HEK293 (cell line): ENCODE measurements at regions not wholly inside any gene's neighbourhood (a gene's known extent, or its start where the extent isn't known, plus 50 kb on each side); places are given as distances from the start of the nearest gene placed in this dataset.

ENCODE experiments used
- GLI4 ChIP-seq: fragments of 450-650 bp; formaldehyde crosslinking; IDR thresholded peaks from 2 replicates; pipeline ENCODE4 v1.5.1; 2016; ENCODE audit warnings: missing biosample characterization, missing genetic modification characterization
- HOXC10 ChIP-seq: sonication (generic); formaldehyde crosslinking; IDR thresholded peaks from 2 replicates; pipeline ENCODE4 v1.8.1; 2023; ENCODE audit warnings: mild to moderate bottlenecking, missing genetic modification reagents
- KLF1 ChIP-seq: fragments of 450-650 bp; formaldehyde crosslinking; IDR thresholded peaks from 2 replicates; pipeline ENCODE4 v1.5.1; 2016; ENCODE audit warnings: missing biosample characterization, missing genetic modification characterization
- TCF7L2 ChIP-seq: IDR thresholded peaks from 2 replicates; pipeline ENCODE4 v1.6.1; 2011; ENCODE audit warnings: low read depth, mild to moderate bottlenecking, inconsistent platforms, low read length, moderate library complexity, borderline replicate concordance
- TRIM28 ChIP-seq: IDR thresholded peaks from 2 replicates; pipeline ENCODE4 v1.6.1; 2011; ENCODE audit warnings: low read length, control low read depth, borderline replicate concordance
- WT1 ChIP-seq: fragments of 450-650 bp; formaldehyde crosslinking; IDR thresholded peaks from 2 replicates; pipeline ENCODE4 v1.5.1; 2016; ENCODE audit warnings: missing biosample characterization, missing genetic modification characterization
- ZBTB17 ChIP-seq: fragments of 450-650 bp; formaldehyde crosslinking; IDR thresholded peaks from 2 replicates; pipeline ENCODE4 v1.5.1; 2016; ENCODE audit warnings: missing biosample characterization, missing genetic modification characterization
- ZBTB21 ChIP-seq: fragments of 450-650 bp; formaldehyde crosslinking; IDR thresholded peaks from 2 replicates; pipeline ENCODE4 v1.5.1; 2017; ENCODE audit warnings: missing biosample characterization, missing genetic modification characterization
- ZFP3 ChIP-seq: fragments of 450-650 bp; formaldehyde crosslinking; IDR thresholded peaks from 2 replicates; pipeline ENCODE4 v1.5.1; 2016; ENCODE audit warnings: low read depth, missing biosample characterization, missing genetic modification characterization
- ZFP41 ChIP-seq: fragments of 450-650 bp; formaldehyde crosslinking; IDR thresholded peaks from 2 replicates; pipeline ENCODE4 v1.5.1; 2016; ENCODE audit warnings: missing biosample characterization, missing genetic modification characterization, borderline replicate concordance
- ZFP69B ChIP-seq: fragments of 450-650 bp; formaldehyde crosslinking; IDR thresholded peaks from 2 replicates; pipeline ENCODE4 v1.5.1; 2016; ENCODE audit warnings: missing biosample characterization, missing genetic modification characterization
- ZNF155 ChIP-seq: fragments of 450-650 bp; formaldehyde crosslinking; IDR thresholded peaks from 2 replicates; pipeline ENCODE4 v1.5.1; 2016; ENCODE audit warnings: missing biosample characterization, missing genetic modification characterization
- ZNF2 ChIP-seq: fragments of 450-650 bp; formaldehyde crosslinking; IDR thresholded peaks from 2 replicates; pipeline ENCODE4 v1.5.1; 2016; ENCODE audit warnings: missing biosample characterization, missing genetic modification characterization
- ZNF211 ChIP-seq: fragments of 450-650 bp; formaldehyde crosslinking; IDR thresholded peaks from 2 replicates; pipeline ENCODE4 v1.5.1; 2016; ENCODE audit warnings: low read depth, missing biosample characterization, missing genetic modification characterization
- ZNF248 ChIP-seq: fragments of 450-650 bp; formaldehyde crosslinking; IDR thresholded peaks from 2 replicates; pipeline ENCODE4 v1.5.1; 2017; ENCODE audit warnings: missing biosample characterization, missing genetic modification characterization
- ZNF354C ChIP-seq: fragments of 450-650 bp; formaldehyde crosslinking; IDR thresholded peaks from 2 replicates; pipeline ENCODE4 v1.5.1; 2016; ENCODE audit warnings: missing biosample characterization, missing genetic modification characterization, low read depth, borderline replicate concordance
- ZNF391 ChIP-seq: fragments of 450-650 bp; formaldehyde crosslinking; IDR thresholded peaks from 2 replicates; pipeline ENCODE4 v1.5.1; 2016; ENCODE audit warnings: low read depth, missing biosample characterization, missing genetic modification characterization, borderline replicate concordance
- ZNF571 ChIP-seq: fragments of 450-650 bp; formaldehyde crosslinking; IDR thresholded peaks from 2 replicates; pipeline ENCODE4 v1.5.0; 2017; ENCODE audit warnings: missing biosample characterization, missing genetic modification characterization
- ZNF658 ChIP-seq: fragments of 450-650 bp; formaldehyde crosslinking; IDR thresholded peaks from 2 replicates; pipeline ENCODE4; 2016; ENCODE audit warnings: missing biosample characterization, missing genetic modification characterization
- ZNF791 ChIP-seq: fragments of 450-650 bp; formaldehyde crosslinking; IDR thresholded peaks from 2 replicates; pipeline ENCODE4 v1.5.1; 2016; ENCODE audit warnings: missing biosample characterization, missing genetic modification characterization
- ZNF792 ChIP-seq: fragments of 450-650 bp; formaldehyde crosslinking; IDR thresholded peaks from 2 replicates; pipeline ENCODE4 v1.5.1; 2016; ENCODE audit warnings: missing biosample characterization, missing genetic modification characterization
- ZNF843 ChIP-seq: fragments of 450-650 bp; formaldehyde crosslinking; IDR thresholded peaks from 2 replicates; pipeline ENCODE4 v1.5.1; 2016; ENCODE audit warnings: missing biosample characterization, missing genetic modification characterization
- ZSCAN5A ChIP-seq: fragments of 450-650 bp; formaldehyde crosslinking; IDR thresholded peaks from 2 replicates; pipeline ENCODE4 v1.5.1; 2016; ENCODE audit warnings: missing biosample characterization, missing genetic modification characterization
- TF ChIP-seq, protein P1 (sequence below): fragments of 450-650 bp; formaldehyde crosslinking; IDR thresholded peaks from 2 replicates; pipeline ENCODE4 v1.5.0; 2017; ENCODE audit warnings: missing biosample characterization, missing genetic modification characterization, borderline replicate concordance
- TF ChIP-seq, protein P2 (sequence below): fragments of 450-650 bp; formaldehyde crosslinking; IDR thresholded peaks from 2 replicates; pipeline ENCODE4 v1.5.1; 2017; ENCODE audit warnings: missing biosample characterization, mild to moderate bottlenecking, missing genetic modification characterization, moderate library complexity
- TF ChIP-seq, protein P3 (sequence below): fragments of 450-650 bp; formaldehyde crosslinking; IDR thresholded peaks from 2 replicates; pipeline ENCODE4 v1.5.1; 2016; ENCODE audit warnings: missing biosample characterization, missing genetic modification characterization
- TF ChIP-seq, protein P4 (sequence below): fragments of 450-650 bp; formaldehyde crosslinking; IDR thresholded peaks from 2 replicates; pipeline ENCODE4 v1.5.1; 2016; ENCODE audit warnings: missing biosample characterization, missing genetic modification characterization
- TF ChIP-seq, protein P5 (sequence below): fragments of 450-650 bp; formaldehyde crosslinking; IDR thresholded peaks from 2 replicates; pipeline ENCODE4 v1.5.1; 2016; ENCODE audit warnings: missing biosample characterization, missing genetic modification characterization

DNA sequence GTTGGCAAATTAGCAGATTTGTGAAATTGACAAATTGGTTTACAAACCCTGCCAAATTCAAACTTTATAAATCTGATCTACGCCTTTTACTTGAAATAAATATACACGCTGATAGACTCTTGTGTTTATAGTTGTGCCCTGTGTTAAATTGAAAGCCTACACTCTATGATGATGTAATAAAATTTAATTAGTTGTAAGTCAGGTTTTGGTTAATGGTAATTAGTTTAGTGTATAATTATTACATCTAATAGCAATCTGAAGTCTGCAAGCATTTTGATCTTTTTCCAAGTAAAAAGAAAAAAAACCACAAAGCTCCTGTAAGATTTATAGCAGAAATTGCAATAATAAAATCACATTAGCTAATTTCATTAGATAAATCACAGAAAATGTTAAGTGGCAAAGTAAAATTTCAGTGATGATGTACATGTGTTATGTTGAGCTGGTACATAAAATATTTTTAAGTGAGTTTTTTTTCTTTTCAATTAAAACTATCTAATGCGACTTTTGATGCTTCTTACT, 72.7 kb upstream of the TENM3 start (continued):
- TF ChIP-seq ZSCAN5A (tag by site-specific recombination), result no peak
- TF ChIP-seq, protein P1, sequence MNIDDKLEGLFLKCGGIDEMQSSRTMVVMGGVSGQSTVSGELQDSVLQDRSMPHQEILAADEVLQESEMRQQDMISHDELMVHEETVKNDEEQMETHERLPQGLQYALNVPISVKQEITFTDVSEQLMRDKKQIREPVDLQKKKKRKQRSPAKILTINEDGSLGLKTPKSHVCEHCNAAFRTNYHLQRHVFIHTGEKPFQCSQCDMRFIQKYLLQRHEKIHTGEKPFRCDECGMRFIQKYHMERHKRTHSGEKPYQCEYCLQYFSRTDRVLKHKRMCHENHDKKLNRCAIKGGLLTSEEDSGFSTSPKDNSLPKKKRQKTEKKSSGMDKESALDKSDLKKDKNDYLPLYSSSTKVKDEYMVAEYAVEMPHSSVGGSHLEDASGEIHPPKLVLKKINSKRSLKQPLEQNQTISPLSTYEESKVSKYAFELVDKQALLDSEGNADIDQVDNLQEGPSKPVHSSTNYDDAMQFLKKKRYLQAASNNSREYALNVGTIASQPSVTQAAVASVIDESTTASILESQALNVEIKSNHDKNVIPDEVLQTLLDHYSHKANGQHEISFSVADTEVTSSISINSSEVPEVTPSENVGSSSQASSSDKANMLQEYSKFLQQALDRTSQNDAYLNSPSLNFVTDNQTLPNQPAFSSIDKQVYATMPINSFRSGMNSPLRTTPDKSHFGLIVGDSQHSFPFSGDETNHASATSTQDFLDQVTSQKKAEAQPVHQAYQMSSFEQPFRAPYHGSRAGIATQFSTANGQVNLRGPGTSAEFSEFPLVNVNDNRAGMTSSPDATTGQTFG (tag by site-specific recombination), result no peak
- TF ChIP-seq ZNF2 (tag by site-specific recombination), result no peak
- no peak for TF ChIP-seq KLF1
- TF ChIP-seq ZNF571 (tag by site-specific recombination), result no peak
- no peak for TF ChIP-seq GLI4
- TF ChIP-seq ZNF248 (tag by site-specific recombination), result no peak
- TF ChIP-seq, protein P2, sequence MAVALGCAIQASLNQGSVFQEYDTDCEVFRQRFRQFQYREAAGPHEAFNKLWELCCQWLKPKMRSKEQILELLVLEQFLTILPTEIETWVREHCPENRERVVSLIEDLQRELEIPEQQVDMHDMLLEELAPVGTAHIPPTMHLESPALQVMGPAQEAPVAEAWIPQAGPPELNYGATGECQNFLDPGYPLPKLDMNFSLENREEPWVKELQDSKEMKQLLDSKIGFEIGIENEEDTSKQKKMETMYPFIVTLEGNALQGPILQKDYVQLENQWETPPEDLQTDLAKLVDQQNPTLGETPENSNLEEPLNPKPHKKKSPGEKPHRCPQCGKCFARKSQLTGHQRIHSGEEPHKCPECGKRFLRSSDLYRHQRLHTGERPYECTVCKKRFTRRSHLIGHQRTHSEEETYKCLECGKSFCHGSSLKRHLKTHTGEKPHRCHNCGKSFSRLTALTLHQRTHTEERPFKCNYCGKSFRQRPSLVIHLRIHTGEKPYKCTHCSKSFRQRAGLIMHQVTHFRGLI, result no peak
- TF ChIP-seq ZFP69B, result no peak
- TF ChIP-seq, protein P3, sequence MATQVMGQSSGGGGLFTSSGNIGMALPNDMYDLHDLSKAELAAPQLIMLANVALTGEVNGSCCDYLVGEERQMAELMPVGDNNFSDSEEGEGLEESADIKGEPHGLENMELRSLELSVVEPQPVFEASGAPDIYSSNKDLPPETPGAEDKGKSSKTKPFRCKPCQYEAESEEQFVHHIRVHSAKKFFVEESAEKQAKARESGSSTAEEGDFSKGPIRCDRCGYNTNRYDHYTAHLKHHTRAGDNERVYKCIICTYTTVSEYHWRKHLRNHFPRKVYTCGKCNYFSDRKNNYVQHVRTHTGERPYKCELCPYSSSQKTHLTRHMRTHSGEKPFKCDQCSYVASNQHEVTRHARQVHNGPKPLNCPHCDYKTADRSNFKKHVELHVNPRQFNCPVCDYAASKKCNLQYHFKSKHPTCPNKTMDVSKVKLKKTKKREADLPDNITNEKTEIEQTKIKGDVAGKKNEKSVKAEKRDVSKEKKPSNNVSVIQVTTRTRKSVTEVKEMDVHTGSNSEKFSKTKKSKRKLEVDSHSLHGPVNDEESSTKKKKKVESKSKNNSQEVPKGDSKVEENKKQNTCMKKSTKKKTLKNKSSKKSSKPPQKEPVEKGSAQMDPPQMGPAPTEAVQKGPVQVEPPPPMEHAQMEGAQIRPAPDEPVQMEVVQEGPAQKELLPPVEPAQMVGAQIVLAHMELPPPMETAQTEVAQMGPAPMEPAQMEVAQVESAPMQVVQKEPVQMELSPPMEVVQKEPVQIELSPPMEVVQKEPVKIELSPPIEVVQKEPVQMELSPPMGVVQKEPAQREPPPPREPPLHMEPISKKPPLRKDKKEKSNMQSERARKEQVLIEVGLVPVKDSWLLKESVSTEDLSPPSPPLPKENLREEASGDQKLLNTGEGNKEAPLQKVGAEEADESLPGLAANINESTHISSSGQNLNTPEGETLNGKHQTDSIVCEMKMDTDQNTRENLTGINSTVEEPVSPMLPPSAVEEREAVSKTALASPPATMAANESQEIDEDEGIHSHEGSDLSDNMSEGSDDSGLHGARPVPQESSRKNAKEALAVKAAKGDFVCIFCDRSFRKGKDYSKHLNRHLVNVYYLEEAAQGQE, result no peak
- TF ChIP-seq ZNF155 (tag by site-specific recombination), result no peak
- TF ChIP-seq TCF7L2, result no peak
- no peak for TF ChIP-seq ZFP41 (tag by site-specific recombination)
- no peak for TF ChIP-seq ZNF658
- no peak for TF ChIP-seq ZNF791 (tag by site-specific recombination)
- TF ChIP-seq ZNF792 (tag by site-specific recombination), result no peak
- TF ChIP-seq, protein P4, sequence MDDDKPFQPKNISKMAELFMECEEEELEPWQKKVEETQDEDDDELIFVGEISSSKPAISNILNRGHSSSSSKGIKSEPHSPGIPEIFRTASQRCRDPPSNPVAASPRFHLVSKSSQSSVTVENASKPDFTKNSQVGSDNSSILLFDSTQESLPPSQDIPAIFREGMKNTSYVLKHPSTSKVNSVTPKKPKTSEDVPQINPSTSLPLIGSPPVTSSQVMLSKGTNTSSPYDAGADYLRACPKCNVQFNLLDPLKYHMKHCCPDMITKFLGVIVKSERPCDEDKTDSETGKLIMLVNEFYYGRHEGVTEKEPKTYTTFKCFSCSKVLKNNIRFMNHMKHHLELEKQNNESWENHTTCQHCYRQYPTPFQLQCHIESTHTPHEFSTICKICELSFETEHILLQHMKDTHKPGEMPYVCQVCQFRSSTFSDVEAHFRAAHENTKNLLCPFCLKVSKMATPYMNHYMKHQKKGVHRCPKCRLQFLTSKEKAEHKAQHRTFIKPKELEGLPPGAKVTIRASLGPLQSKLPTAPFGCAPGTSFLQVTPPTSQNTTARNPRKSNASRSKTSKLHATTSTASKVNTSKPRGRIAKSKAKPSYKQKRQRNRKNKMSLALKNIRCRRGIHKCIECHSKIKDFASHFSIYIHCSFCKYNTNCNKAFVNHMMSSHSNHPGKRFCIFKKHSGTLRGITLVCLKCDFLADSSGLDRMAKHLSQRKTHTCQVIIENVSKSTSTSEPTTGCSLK, result no peak
- TF ChIP-seq ZNF211 (tag by site-specific recombination), result no peak
- TF ChIP-seq ZNF843 (tag by site-specific recombination), result 0 out of 2 replicates have a peak, but pooled peaks have one; percentile 23
- TF ChIP-seq, protein P5, sequence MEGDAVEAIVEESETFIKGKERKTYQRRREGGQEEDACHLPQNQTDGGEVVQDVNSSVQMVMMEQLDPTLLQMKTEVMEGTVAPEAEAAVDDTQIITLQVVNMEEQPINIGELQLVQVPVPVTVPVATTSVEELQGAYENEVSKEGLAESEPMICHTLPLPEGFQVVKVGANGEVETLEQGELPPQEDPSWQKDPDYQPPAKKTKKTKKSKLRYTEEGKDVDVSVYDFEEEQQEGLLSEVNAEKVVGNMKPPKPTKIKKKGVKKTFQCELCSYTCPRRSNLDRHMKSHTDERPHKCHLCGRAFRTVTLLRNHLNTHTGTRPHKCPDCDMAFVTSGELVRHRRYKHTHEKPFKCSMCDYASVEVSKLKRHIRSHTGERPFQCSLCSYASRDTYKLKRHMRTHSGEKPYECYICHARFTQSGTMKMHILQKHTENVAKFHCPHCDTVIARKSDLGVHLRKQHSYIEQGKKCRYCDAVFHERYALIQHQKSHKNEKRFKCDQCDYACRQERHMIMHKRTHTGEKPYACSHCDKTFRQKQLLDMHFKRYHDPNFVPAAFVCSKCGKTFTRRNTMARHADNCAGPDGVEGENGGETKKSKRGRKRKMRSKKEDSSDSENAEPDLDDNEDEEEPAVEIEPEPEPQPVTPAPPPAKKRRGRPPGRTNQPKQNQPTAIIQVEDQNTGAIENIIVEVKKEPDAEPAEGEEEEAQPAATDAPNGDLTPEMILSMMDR, result no peak
- TF ChIP-seq ZFP3 (tag by site-specific recombination), result no peak
- TF ChIP-seq ZNF354C (tag by site-specific recombination), result no peak
- TF ChIP-seq ZBTB17 (tag by site-specific recombination), result 0 out of 2 replicates have a peak, but pooled peaks have one; percentile 41
- peak; percentile 15; the same call in 1 of the 2 replicates for TF ChIP-seq WT1 (tag by site-specific recombination)
- no peak for TF ChIP-seq TRIM28
- no peak for TF ChIP-seq ZBTB21 (tag by site-specific recombination)
- no peak for TF ChIP-seq ZNF391 (tag by site-specific recombination)
- TF ChIP-seq HOXC10, result no peak
